HG03280 (cell line): ENCODE measurements at regions not wholly inside any gene's neighbourhood (a gene's known extent, or its start where the extent isn't known, plus 50 kb on each side); places are given as distances from the start of the nearest gene placed in this dataset.
"Not testable (repeated sequence)": the region's sequence is repeated elsewhere in the genome, so short reads cannot be mapped to it uniquely, and the experiment has no call there.

Experiments
- ATAC-seq: cut with Tn5 transposase; IDR thresholded peaks from one replicate; pipeline ENCODE4 v1.9.1; 2021; ENCODE audit warnings: mild to moderate bottlenecking, moderate library complexity; ENCODE audit not compliant: unreplicated experiment

- ATAC-seq = no peak
These were observed 163.5 kb downstream of the MC4R start for GRCh38 chr18:60209042-60209441.

- no peak for ATAC-seq
These were observed 169.9 kb downstream of the MC4R start for GRCh38 chr18:60202708-60203107.

GRCh38 chr18:60200558-60200957 is 172.0 kb downstream of the MC4R start:
- ATAC-seq = no peak

- no peak for ATAC-seq
These were observed 173.1 kb downstream of the MC4R start for GRCh38 chr18:60199505-60199904.

GRCh38 chr18:60197671-60198462 is 174.7 kb downstream of the MC4R start:
- no peak for ATAC-seq

GRCh38 chr18:60196836-60197606 is 175.6 kb downstream of the MC4R start:
- ATAC-seq = no peak

- ATAC-seq = no peak
These were observed 178.8 kb downstream of the MC4R start for GRCh38 chr18:60193780-60194179.

- ATAC-seq = no peak
These were observed 180.6 kb downstream of the MC4R start for GRCh38 chr18:60191926-60192325.

DNA sequence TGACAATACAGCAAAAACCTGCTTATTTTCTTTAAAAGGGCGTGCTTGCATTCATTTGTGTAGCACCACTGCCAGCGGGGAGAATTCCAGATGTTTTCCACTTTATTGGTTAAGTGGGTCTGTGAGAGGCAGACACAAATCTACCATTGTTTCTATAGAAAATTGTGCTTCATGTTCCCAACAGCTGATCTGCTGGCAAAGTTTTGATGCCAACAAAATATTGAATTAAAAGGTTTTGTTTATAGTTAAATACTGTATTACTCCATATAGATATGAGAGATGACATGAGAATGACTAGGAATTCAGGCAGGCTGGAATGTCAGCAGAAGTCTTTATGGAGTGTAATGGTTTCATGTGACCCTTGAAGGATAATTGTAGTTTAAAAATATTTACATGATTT is 182.7 kb downstream of the MC4R start:
- no peak for ATAC-seq

DNA sequence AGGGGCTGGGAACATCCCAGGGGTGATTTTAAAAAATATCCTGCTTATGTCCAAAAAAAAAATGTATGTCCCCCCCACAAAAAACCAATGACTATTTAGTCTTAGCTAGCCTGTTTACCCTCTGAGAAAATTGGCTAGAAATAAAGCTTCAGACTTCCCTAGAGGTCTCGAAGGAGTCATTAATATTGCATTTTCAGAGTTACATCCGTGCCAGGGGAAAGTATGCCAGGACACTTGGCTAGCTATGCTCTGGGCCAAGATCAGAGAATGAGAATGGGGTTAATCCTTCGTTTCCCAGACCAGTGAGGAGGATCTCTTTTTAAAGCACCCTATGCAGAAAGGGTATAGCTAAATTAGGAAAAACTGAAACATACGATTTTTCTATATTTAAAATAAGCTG is 183.6 kb downstream of the MC4R start:
- ATAC-seq = no peak

DNA sequence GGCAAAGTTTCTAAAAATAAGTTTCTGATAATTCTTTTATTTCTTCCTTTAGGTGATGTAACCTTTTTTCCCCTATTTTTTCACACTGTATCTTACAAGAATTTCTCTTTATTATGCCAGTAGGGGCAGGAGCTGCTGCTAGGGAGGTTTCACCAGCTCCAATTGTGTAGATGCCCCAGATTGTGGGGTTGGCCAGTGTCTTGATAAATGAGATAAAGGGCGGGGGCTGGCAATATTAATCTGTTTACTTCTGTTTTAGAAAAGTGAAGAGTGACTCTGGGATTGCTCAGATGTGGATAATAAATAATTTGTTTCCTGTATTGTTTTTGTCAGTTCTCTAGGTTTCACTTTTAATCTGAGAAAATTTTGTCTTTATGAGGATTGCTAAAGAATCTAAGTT is 190.4 kb downstream of the MC4R start:
- no peak for ATAC-seq

DNA sequence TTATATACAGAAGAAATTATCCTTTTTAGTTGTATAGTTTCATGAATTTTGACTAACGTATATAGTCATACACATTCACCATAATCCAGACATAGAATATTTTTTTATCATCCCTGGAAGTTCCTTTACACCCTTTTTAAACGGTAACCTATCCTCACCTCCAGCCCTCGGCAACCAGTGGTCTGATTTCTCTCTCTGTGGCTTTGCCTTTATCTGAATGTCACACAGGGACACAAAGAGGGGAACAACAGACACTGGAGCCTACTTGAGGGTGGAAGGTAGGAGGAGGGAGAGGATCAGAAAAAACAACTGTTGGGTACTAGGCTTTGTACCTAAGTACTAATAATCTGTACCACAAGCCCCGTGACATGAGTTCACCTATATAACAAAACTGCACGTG is 191.9 kb downstream of the MC4R start:
- no peak for ATAC-seq

GRCh38 chr18:60178224-60178623 is 194.4 kb downstream of the MC4R start:
- not testable (repeated sequence) for ATAC-seq

- ATAC-seq = no peak
These were observed 196.3 kb downstream of the MC4R start for GRCh38 chr18:60176259-60176658.

DNA sequence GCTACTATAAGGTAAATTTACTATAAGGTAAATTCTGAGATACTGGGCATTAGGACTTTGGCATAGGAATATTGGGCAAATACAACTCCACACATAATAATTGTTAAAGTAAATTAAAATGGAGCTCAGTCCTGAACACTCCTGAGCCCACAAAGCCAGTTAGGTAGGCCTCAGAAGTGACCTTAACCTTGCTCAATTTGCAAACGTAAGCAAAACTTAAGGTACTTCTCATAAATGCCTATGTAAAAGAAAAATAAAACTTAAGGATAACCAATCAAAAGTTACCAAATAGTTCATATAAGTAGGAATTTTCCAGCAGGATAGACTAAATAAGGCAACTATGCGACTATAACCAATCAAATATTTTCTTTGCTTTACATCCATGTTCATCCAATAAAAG is 197.7 kb downstream of the MC4R start:
- no peak for ATAC-seq

DNA sequence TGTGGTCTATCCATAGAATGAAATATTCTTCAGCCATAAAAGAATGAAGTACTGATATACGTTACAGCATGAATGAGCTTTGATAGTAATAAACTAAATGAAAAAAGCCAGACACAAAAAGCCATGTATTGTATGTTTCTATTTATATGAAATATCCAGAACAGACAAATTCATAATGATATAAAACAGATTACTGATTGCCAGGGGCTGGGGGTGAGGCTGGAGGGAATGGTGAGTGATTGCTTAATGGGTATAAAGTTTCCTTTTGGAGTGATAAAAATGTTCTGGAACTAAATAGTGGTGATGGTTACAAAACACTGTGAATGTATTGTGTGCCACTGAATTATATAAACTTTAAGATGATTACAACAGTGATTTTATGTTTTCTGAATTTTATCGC is 200.5 kb downstream of the MC4R start:
- no peak for ATAC-seq

- ATAC-seq = no peak
These were observed 209.0 kb downstream of the MC4R start for GRCh38 chr18:60163622-60164021.

DNA sequence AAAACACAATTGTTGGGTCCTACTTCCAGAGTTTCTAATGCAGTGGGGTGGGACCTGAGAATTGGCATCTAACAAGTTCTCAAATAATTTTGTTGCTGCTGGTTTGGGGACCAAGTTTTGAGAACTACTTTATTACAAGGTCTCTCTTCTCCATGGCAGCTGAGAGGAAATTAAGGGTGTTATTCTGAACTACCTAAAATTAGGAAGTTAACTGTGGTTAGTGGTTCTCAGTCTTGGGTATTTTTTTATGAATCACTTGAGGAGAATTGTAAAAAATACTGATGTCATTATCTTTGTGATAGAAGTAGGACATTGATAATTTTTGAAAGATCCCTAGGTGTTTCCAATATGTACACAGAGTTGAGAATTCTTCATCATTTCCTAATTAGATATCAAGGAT is 210.2 kb downstream of the MC4R start:
- no peak for ATAC-seq

GRCh38 chr18:60157810-60158209 is 214.8 kb downstream of the MC4R start:
- no peak for ATAC-seq

- ATAC-seq = no peak
These were observed 219.2 kb downstream of the MC4R start for GRCh38 chr18:60153376-60153775.

GRCh38 chr18:60149316-60149715 is 223.3 kb downstream of the MC4R start:
- no peak for ATAC-seq

DNA sequence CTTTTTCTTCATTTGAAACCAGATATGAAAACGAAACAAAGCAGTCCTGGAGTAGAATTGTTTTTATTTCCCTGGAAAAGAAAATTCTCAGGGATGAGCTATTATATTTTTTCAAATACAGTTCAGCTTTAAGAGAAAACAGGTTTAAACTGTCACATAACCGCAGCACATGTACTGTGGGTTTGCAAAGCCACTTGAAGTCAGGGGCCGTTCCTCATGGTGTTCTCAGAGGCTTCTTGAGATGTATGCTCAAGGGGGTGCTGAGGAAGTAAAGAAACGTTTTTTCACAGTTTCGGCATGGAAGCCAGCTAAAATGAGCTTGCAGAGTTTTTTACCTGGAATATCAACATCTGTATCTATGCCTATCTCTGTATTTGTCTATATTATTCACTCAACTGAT is 225.3 kb downstream of the MC4R start:
- ATAC-seq = no peak
